GM19467 (cell line): ENCODE measurements at regions not wholly inside any gene's neighbourhood (a gene's known extent, or its start where the extent isn't known, plus 50 kb on each side); places are given as distances from the start of the nearest gene placed in this dataset.
"Not testable (repeated sequence)": the region's sequence is repeated elsewhere in the genome, so short reads cannot be mapped to it uniquely, and the experiment has no call there.

Experiments
- ATAC-seq: cut with Tn5 transposase; IDR thresholded peaks from one replicate; pipeline ENCODE4 v1.9.1; 2021; ENCODE audit warnings: mild to moderate bottlenecking, moderate library complexity; ENCODE audit not compliant: unreplicated experiment

DNA sequence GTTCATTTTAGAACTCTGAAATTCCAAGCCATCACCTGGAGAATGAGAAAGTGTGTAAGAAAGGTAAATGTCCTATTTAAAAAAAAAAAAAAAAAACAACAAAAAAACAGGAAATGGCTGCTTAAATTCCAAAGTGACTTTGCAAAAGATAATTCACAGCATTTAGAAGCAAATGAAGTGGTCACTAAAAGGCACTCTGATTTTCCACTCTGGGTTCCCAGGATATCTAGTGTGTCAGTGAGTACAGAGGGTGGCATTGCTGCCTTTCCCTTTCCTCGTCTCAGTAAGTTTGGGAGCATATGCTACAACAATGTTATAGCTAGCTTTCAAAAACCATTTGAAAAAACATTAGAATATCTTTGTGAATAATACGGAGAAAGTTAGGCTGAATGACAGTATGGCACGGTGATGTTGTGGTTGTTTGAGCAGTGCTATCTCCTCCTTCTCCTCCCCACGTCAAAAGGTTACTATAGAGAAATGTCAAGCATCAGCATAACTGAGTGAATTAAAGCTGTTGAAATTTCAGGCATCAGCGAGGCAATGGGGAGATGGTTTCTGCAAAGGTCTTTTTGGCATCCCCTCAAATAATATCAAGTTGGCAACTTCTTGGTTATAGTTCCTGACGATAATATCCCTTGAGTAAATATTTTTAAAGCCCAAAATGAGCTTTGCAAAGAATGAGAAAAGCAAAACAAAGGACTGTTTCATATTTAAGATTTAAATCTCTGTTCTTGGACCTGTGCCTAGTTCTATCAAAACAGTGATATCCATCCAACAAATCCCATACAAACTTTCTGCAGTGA, 164.5 kb upstream of the E2F7 start:
- no peak for ATAC-seq

DNA sequence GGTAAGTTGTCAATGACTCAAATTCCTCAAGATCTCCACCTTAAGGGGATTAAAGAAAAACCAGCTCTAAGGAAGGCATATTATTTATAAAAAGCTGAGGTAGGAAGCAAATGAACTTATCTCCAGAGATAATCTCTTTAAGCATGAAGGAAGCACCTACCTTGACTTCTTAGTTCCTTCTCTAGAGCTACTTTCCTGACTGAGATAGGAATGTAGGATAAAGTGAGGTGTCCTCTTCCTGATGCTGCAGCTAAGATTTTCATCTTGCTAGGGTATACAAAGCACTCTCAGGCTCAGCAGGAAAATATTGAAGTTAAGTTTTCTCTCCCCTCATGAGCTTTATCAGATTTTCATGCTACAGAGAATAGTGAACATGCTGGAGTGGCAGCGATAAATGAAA, 163.0 kb upstream of the E2F7 start:
- no peak for ATAC-seq

DNA sequence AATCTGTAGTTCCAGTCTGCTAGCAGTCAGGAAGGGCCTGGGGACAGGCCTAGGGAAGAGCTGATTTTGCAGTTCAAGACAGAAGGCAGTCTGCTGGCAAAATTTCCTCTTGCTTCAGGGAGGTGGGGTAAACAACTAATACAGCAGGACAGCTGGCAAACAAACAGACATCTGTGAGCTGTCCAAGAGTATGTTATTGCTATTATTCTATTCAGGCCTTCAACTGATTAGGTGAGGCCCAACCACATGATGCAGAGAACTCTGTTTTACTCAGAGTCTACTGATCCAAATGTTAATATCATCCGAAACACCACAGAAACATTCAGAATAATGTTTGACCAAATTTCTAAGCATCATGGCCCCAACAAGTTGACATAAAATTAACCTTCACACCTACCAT, 161.0 kb upstream of the E2F7 start:
- no peak for ATAC-seq

DNA sequence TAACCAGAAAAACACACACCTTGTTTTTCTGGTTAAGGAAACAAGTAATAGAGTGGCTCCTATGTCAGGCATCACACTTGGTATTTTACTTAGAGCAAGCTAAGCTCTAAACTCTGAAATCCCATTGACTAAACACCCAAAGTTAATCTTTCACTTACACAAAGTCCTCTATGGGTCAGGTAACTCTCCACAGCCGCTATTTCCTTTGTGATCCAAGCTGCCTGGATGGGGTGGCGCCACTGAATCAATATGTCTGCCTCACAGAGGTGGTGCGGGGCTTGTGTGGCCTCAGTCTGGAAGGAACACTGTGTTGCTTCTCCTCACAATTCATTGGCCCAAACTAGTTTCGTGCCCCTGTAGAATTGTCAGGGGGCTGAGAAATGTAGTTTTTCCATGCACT, 160.0 kb upstream of the E2F7 start:
- no peak for ATAC-seq

DNA sequence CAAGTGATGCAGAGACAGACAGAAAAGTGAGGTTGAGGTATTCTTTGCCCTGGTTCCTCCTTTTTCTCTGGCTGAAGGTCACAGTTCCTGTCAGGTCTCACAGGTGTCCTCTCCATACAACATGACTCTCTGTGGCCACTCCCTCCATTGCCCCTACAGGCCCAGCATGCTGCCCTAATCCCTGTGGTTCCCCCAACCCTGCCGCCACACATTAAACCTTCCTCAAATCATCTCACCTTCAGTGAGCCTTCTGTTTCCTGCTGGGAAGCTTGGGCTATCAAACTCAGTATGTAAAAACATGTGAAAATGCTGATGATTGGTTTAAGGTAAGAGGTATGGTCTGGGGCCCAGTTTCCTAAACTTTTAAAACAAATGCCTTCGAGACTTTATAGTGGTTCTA, 159.0 kb upstream of the E2F7 start:
- no peak for ATAC-seq

DNA sequence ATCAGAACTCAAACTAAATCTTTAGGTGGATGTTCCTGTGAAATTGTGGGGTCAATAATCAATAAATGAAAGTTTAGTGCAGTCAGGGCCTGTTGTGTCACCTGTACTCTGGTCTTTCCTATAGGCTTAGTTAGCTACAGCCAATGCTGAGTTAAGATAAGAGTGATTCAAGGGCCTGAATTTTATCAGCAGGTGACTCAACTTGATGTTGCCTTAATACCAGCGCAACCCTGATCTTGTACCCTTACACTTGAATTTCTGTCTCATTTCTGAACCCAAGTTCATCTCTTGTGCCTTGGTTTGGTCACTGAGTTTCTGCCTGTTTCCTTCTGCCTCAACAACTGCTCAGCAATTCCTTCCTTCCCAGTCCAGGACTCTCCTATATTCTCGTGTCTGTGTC, 157.0 kb upstream of the E2F7 start:
- ATAC-seq = no peak

DNA sequence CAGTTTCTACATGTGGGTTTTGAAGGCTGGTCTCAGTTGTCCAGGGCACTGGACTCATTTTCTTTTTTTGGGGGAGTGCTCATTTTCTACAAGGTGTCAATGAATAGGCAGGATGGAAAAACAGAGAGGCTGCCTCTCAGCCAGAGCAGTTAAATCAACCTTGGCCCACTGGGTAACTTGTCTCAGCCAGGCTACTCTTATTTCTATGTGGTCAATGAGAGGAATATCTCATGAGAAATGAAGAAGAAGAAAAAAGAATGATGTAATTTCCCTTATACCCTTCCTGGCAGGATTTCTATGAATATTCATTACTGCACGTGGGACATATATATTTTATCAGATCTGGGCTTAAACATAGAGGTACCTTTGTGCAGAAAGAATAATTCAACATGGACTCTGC, 155.2 kb upstream of the E2F7 start:
- ATAC-seq = no peak

DNA sequence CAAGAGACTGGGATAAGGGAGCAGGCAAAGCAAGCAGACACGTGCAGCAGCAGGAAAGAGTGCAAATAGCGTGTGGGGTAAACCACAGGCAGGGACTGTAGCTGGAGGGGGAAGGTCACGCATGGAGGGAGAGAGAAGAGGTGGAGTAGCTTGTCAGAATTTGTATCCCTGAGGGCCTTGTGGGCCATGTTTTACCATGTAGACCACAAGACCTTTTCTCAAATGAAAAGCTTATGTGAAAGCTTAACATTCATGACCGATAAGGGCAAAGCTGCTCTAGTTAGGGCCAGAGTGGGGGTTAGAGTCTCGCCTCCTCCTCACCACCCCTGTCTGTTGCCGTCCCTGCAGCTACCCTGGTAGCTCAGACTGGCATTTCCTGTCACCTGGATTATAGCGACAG, 152.9 kb upstream of the E2F7 start:
- ATAC-seq = peak; percentile 56

DNA sequence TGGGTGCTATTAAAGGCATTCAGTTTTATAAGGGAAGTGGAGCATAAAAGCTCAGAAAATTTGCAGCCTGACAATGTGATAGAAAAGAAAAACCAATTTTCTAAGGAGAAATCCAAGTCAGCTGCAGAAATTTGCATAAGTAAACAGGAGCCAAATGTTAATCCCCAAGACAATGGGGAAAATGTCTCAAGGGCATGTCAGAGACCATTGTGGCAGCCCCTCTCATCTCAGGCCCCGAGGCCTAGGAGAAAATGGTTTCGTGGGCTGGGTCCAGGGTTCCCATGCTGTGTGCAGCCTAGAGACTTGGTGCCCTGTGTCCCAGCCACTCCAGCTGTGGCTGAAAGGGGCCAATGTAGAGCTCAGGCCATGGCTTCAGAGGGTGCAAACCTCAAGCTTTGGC, 150.8 kb upstream of the E2F7 start:
- ATAC-seq = not testable (repeated sequence)

DNA sequence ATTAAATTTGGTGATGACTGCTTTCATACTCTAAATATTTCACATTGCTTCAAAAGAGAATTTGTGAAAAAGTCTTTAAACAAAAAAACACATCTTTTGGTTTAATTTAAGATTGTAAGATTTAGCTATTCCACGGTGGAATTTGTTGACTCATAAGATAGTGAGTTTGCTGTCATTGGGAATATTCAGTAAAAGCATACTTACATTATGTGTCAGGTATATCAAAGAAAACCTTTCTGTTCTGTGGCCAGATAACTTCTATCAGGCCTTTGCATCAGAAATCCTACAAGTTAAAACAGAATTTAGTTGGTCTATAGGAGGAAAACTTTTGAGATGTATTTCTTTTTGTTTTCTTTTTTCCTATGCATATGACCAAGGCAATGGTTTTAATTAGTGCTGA, 148.8 kb upstream of the E2F7 start:
- no peak for ATAC-seq

DNA sequence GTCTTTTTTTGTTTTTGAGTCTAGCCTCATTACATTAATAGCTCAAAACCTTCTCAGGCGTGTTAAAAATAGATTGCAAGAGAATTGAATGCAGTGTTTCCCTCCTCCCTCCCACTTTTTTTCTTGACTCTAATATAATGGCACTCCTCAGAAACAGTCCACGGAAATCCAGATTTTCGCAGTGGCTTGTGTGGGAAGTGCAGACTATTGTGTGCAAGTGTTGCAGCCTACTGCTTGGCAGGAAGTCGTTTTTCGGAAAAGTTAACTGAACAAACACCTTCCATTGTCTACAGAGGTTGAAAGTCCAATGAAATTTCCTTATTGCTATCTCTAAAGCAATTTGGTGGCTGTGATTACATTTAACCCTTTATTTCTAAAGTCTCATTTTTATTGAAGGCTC, 147.9 kb upstream of the E2F7 start:
- no peak for ATAC-seq

DNA sequence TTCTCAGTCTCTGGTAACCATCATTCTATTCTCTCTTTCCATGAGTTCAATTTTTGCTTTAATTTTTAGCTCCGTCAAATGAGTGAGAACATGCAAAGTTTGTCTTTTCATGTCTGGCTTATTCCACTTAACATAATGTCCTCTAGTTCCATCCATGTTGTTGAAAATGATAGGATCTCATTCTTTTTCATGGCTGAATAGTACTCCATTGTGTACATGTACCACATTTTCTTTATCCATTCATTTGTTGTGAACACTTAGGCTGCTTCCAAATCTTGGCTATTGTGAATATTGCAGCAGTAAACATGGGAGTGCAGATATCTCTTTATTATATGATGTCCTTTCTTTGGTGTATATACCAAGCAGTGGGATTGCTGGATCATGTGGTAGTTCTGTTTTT, 145.4 kb upstream of the E2F7 start:
- ATAC-seq = no peak

DNA sequence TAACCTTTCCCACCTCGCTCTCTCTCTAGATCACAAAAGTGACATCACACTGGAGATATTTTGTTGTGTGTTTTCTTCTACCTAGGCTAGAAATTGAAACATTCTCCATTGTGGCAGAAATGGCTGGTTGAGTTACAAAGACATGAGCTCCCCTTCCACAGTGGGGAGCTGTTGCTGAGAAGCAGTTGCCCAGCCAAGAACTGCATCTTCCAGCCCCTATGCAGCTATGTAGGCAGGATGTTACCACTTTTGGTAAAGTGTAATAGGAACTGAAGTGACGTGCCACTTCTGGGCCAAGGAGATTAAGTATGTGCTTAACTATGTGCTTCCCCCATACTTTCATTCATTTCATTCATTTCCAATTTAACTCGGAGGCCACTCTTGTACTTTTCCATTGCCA, 138.7 kb upstream of the E2F7 start:
- no peak for ATAC-seq

DNA sequence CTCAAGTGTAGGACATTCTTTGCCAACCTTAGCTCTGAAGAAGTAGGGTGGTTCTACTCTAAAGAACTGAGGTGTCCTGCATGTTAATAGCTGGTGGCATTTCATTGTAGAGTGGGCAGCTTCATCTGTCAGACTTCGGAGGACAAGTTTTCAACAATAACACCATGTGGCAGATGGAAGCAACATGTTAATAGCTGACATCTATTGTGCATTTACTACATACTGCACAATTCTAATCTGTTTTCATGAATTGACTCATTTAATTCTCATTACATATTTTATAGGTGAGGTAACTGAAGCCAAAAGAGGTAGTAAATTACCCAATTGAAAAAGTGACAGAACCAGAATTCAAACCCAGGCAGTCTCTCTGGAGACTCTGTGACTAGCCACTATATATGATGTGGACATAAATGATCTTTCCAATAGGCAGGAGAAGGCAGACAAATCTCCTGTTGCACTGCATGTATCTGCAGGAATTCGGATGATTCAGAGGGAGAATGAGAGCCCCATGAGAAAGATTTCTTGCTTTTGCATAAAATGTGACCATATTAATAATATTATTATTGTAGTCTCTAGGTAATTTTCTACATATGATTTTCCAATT, 137.2 kb upstream of the E2F7 start:
- ATAC-seq = no peak

DNA sequence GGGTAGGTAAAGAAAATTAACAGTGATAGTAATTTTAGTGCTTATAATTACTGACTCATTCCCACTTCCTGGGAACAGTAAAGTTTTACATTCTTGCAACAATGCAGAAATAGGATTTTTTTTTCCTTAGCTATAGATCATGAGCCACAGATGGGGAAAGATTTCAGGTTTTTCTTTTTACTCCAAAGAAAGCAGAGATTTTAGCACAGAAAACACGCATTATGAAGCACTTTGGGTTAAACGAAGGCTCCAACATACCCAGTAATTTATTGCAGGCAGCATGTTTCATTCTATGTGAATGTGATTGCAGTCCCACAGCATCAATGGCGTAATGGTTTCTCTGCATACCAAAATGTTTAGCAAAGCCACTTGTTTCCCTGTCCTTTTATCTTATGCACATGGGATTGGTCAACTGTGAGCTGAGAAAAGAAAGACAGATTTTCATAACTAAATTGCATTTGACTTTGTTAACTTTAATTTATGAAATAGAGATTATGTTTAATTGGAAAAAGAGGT, 124.6 kb upstream of the E2F7 start:
- ATAC-seq = no peak

DNA sequence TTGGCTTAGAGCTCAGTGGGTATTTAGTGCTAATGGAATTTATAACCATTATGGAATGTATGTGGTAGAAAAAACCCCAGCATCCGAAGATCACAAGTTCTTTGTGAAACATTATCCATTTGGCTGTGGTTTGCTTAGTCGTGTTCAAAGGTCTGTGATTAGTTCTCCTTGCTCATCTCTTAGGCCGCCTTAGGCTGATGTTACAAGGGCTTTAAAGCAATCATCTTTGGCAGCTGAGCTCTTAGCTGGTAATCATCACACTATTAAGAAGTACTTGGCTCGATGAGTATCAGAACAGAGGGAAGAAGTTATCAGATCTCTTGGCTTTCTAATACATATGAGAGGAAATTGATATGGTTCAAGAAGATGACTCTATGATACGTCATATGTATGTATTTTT, 124.1 kb upstream of the E2F7 start:
- no peak for ATAC-seq

DNA sequence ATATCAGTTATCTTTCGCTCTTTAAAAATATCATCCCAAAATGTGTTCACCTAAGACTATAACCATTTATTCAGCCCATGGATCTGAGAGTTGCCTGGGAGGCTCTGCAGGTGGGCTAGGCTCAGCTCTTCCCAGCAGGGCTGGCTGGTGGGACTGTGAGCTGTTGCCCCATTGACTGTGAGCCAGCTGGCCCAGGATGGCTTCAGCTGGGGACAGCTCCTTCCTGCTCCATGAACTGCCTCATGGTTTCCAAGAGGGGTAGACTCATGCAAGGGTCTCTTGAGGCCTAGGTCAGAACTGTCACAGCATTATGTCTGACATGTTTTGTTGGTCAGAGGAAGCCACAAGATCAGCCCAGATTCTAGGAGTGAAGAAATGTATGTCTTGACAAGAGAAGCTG, 114.1 kb upstream of the E2F7 start:
- ATAC-seq = no peak

DNA sequence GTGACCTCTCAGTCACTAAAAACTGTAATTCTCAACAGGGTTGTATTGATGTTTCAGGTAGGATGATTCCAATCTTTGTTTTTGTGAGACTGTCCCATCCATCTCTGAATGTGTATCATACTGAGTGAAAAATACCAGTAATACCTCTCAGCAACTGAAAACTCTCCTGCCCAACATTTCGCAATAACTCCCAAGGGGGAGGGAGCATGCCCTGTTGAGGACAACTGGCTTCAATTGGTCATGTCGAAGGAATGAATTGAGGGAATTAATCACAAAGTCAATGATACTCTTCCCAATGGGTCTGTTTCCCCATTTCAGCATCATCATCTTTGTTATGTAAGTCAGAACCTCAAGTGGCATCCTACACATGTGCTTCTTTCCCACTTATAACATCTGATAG, 102.4 kb upstream of the E2F7 start:
- ATAC-seq = no peak

DNA sequence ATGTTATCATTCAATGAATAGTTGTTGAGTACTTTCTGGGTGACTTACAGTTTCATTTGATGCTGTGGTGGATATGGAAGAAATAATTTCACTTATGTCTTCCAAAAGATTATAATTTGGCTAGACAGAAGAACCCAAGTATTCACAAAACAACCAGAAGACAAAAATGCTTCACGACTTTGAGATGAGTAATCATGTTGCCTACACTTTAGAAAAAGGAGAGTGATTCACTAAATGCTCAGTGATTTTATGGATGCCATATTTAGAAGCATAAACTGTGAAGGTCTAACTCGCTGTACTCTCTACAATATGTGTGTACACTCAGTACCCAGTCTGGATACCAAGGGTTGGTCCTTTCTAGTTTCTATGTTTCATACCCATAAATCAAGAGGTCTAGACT, 101.3 kb upstream of the E2F7 start:
- ATAC-seq = no peak

DNA sequence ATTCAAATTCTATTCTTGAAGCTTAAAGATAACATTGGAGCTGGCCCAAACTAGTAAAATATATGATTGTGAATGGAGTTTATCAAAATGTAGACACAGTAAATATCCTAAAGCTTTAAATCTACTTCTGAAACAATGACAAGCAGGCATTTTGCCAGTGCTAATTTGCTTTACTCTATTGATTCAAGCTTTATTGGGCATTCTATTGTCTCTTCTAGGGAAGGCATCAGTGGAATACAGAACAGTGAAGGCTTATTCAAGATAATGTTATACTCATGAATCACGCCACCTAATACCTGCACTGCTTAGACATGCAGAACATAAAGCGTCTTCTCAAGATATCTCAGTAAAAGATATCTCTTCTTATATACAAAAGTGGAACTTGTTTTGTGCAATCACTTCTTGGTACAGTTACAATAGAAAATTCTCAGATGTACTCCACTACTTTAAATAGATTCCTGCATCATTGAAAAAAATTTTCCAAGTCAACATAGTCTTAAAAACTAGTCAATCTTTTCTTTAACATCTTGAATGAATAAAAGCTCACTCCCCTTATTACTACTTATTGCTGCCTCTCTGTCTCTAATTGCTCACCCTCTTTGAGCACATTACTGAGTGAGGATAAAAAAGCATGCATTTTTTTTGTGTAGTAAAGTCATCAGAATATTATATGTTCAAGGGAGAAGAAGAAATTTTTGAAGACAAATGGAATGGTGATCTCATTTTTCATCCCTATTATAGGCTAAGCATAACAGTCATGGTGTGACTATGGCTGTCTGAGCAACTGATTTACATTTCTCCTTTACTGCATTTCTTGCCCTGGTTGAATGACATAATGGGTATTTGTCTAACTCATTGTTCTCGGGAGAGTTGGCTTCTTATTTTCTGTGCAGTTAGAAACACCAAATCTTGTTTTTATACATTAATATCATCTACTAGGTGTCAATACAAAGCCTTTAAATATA, 98.0 kb upstream of the E2F7 start:
- no peak for ATAC-seq

DNA sequence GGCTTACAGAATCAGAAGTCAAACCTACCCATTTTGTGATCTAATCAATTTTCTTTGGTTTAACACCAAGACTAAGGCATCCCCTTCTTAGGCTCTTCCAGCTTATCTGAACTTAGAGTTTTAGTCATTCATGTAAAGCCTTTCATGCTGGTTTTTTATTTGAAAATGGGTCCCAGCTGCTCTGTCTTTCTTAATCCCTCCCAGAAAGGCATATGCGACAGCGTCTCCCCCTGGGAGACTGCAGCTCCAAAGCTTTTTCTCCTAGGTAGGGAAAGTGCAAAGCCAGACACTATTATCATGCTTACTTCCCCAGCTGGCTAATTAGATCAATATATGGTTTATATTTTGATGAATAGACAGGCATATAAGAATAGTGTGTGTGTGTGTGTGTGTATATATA, 96.6 kb upstream of the E2F7 start:
- no peak for ATAC-seq

DNA sequence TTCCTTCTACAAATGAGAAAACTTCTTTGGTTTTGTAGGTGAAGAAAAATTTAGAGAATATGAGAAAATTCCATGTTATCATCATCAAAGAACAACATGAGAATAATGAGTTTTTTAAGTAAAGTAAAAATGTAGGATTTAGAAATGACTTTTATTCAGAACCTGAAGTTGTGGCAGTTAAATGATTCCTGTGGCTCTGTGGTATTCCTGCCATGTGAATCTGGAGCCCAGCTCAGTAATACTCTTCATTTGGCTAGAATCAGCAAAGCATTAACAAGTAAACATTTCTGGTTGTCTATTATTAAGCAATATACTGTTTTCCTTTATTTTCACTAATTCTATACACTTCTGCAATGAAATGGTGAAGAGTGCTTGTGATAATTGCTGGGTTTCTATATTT, 95.6 kb upstream of the E2F7 start:
- no peak for ATAC-seq
